ENCODE measurements at regions not wholly inside any gene's neighbourhood (a gene's known extent, or its start where the extent isn't known, plus 50 kb on each side); places are given as distances from the start of the nearest gene placed in this dataset.

DNA sequence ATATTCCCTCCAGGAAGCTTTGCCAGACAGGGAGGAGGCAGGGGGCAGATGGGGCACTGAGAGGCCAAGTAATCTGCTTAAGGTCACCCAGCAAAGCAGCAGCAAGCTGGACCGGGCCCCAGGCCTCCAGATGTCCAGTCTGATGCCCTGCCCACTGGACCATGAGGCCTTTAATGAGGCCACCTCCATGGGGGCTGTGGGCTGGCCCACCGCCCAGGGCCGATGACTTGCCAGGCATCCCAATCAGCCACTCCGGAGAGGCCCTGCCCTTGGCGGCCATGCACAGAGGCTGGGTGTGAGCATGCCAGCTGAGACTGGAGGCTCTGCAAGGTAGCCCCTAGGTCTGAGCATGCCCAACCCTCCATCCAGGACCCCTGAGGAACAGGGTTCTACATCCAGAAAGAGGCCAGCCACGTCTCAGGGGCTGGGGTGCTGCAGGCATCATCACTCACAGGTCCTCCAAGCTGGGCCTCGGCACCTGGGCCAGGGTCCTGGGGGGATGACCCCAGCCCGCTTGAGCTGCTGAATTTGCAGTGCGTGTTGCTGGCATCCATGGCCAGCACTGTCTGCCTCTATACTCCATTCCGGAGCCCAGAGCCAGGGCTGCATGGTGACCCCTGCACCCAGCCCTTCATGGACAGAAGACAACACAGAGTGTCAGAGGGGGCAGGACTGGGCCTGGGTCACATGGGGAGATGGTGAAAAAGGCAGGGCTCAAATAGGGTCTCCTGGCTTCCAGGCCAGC lies 164.2 kb downstream of the INHBB start:
- TF ChIP-seq, protein P1, sequence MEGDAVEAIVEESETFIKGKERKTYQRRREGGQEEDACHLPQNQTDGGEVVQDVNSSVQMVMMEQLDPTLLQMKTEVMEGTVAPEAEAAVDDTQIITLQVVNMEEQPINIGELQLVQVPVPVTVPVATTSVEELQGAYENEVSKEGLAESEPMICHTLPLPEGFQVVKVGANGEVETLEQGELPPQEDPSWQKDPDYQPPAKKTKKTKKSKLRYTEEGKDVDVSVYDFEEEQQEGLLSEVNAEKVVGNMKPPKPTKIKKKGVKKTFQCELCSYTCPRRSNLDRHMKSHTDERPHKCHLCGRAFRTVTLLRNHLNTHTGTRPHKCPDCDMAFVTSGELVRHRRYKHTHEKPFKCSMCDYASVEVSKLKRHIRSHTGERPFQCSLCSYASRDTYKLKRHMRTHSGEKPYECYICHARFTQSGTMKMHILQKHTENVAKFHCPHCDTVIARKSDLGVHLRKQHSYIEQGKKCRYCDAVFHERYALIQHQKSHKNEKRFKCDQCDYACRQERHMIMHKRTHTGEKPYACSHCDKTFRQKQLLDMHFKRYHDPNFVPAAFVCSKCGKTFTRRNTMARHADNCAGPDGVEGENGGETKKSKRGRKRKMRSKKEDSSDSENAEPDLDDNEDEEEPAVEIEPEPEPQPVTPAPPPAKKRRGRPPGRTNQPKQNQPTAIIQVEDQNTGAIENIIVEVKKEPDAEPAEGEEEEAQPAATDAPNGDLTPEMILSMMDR (conservative IDR thresholded peaks at IDR 0.05; ENCODE audit: low read depth, low read length), result no peak
- TF ChIP-seq EZH2 (IDR thresholded peaks at IDR 0.05; ENCODE audit: low read length, unreplicated experiment) (no peak), EZH2phosphoT487 (IDR thresholded peaks at IDR 0.05; ENCODE audit: borderline replicate concordance, low read length) (no peak)

All from PC-3 (cell line).